ENCODE measurements at regions not wholly inside any gene's neighbourhood (a gene's known extent, or its start where the extent isn't known, plus 50 kb on each side); places are given as distances from the start of the nearest gene placed in this dataset.

DNA sequence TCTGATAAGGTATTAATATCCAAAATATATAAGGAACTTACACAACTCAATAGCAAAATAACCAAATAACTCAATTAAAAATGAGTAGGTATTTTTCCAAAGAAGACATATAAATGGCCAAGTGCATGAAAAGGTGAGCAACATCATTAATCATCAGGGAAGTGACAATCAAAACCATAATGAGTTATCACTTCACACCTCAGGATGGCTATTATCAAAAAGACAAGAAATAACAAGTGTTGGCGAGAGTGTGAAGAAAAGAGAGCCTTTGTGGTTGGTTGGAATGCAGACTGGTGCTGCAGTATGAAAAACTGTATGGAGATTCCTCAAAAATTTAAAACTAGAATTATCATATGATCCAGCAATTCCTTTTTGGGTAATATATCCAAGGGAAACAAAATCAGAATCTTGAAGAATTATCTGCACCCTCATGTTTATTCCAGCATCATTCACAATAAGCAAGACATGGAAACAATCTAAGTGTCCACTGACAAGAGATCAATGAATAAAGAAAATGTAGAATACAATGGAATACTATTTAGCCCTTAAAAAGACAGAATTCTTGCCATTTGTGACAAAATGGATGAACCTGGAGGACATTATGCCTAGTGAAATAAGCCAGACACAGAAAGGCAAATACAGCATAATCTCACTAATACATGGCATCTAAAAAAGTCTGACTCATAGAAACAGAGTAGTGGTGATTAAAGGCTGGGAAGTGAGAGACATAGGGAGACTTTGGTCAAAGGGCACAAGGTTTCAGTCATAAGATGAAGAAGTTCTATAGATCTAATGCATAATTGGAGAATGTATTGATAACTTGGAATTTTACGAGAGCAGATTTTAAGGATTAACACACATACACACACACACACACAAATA, 175.6 kb downstream of the FOXA2 start:
- TF ChIP-seq, protein P1, sequence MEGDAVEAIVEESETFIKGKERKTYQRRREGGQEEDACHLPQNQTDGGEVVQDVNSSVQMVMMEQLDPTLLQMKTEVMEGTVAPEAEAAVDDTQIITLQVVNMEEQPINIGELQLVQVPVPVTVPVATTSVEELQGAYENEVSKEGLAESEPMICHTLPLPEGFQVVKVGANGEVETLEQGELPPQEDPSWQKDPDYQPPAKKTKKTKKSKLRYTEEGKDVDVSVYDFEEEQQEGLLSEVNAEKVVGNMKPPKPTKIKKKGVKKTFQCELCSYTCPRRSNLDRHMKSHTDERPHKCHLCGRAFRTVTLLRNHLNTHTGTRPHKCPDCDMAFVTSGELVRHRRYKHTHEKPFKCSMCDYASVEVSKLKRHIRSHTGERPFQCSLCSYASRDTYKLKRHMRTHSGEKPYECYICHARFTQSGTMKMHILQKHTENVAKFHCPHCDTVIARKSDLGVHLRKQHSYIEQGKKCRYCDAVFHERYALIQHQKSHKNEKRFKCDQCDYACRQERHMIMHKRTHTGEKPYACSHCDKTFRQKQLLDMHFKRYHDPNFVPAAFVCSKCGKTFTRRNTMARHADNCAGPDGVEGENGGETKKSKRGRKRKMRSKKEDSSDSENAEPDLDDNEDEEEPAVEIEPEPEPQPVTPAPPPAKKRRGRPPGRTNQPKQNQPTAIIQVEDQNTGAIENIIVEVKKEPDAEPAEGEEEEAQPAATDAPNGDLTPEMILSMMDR (IDR thresholded peaks at IDR 0.05), result no peak
- no peak for TF ChIP-seq RELA (CRISPR knock-in tag; IDR thresholded peaks at IDR 0.05; ENCODE audit: borderline replicate concordance)
- no peak for TF ChIP-seq TCF7 (CRISPR knock-in tag; IDR thresholded peaks at IDR 0.05; ENCODE audit: low read depth)
- TF ChIP-seq, protein P2, sequence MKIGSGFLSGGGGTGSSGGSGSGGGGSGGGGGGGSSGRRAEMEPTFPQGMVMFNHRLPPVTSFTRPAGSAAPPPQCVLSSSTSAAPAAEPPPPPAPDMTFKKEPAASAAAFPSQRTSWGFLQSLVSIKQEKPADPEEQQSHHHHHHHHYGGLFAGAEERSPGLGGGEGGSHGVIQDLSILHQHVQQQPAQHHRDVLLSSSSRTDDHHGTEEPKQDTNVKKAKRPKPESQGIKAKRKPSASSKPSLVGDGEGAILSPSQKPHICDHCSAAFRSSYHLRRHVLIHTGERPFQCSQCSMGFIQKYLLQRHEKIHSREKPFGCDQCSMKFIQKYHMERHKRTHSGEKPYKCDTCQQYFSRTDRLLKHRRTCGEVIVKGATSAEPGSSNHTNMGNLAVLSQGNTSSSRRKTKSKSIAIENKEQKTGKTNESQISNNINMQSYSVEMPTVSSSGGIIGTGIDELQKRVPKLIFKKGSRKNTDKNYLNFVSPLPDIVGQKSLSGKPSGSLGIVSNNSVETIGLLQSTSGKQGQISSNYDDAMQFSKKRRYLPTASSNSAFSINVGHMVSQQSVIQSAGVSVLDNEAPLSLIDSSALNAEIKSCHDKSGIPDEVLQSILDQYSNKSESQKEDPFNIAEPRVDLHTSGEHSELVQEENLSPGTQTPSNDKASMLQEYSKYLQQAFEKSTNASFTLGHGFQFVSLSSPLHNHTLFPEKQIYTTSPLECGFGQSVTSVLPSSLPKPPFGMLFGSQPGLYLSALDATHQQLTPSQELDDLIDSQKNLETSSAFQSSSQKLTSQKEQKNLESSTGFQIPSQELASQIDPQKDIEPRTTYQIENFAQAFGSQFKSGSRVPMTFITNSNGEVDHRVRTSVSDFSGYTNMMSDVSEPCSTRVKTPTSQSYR (CRISPR knock-in tag; IDR thresholded peaks at IDR 0.05), result no peak
- TF ChIP-seq, protein P3, sequence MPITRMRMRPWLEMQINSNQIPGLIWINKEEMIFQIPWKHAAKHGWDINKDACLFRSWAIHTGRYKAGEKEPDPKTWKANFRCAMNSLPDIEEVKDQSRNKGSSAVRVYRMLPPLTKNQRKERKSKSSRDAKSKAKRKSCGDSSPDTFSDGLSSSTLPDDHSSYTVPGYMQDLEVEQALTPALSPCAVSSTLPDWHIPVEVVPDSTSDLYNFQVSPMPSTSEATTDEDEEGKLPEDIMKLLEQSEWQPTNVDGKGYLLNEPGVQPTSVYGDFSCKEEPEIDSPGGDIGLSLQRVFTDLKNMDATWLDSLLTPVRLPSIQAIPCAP (CRISPR knock-in tag; IDR thresholded peaks at IDR 0.05), result no peak
- TF ChIP-seq SP1 (CRISPR knock-in tag; conservative IDR thresholded peaks at IDR 0.05), result no peak
